ENCODE measurements at regions not wholly inside any gene's neighbourhood (a gene's known extent, or its start where the extent isn't known, plus 50 kb on each side); places are given as distances from the start of the nearest gene placed in this dataset.
A peak's percentile ranks its signal among the peaks of the same experiment; 100 is the strongest.

DNA sequence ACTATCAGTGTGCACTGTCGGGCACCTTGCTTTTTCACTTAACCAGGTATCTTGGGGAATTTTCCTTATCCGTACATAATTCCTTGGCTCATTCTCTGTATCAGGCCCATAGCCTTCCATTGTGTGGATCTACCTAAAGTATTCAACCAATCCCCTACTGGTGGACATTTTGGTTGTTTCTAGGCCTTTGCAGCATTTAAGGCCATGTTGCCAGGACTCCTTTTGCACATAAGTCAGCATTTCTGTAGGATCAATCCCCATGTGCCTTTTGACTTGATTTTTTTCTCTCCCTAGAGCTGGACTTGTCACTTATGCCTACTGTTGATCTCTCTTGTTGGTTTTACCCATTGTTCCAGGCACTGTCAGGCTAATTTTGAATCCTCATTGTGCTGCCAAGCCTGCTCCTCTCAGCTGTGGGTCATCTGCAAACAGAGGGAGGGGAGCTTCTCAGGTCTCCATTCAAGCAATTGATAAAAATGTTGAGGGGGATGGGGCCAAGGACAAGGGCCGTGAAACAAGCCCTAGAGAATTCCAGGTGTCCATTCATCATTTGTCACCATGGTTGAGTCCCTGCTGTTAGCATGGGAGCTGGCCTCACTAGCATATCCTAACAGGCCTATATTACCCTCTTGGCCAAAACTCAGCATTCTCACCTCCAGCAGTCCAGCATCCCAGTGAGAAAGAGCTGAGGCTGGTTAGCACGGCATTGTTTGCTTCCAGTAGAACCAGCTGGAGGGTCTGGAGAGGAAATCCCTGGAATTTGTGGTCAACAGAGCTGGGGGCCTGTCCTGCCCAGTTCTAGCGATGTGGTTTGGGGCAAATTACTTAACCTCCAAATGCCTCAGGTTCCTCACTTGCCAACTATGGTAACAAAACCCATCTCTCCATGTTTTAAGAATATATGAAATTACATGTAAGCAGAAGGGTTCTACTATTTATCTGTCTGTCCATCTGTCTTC lies 178.4 kb downstream of the MRPL14 start:
- DNase-seq (ENCODE audit: low read depth): peak; percentile 32

- no peak for DNase-seq (ENCODE audit: low read depth)
Measured at GRCh38 chr6:43947860-43948259, 177.8 kb downstream of the VEGFA start.

GRCh38 chr6:43946641-43947363 lies 176.8 kb downstream of the VEGFA start:
- no peak for DNase-seq (ENCODE audit: low read depth)

DNA sequence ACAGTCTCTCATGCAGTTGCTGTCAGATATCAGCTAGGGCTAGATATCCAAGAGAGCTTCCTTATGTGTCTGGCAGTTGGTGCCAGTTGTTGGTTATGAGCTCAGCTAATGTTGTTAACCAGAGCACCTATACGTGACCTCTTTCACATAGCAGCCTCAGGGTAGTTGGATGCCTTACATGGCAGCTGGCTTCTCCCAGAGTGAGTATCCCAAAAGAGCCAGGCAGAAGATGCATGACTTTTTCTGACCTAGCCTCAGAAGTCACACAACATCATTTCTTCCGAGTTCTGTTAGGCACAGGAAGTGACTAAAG lies 175.7 kb downstream of the VEGFA start:
- peak; percentile 49 for DNase-seq (ENCODE audit: low read depth)

GRCh38 chr6:43944908-43945767 lies 175.1 kb downstream of the VEGFA start:
- peak; percentile 53 for DNase-seq (ENCODE audit: low read depth)

DNA sequence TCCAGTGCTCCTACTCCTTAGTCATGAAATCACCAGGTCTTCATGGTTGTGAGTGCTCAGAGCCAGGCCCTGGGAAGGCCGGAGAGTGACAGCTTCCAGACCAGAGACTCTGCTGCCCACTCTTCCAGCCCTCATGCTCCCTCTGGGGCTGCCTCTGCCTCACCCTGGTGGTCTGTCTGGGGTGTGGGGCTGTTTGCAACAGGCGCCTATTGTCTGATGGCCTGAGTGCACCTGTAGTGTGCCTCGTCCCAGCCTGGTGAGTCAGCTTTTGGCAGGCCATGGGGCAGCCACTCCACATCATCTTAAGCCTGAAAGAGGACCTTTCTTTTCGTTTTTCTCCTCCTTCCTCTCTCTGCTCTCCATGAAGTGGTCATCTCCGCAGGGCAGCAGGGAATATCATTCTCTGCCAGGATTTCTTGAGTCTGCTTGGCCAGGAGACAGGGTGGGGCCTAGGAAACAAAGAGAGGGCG lies 173.8 kb downstream of the VEGFA start:
- DNase-seq (ENCODE audit: low read depth): no peak

DNA sequence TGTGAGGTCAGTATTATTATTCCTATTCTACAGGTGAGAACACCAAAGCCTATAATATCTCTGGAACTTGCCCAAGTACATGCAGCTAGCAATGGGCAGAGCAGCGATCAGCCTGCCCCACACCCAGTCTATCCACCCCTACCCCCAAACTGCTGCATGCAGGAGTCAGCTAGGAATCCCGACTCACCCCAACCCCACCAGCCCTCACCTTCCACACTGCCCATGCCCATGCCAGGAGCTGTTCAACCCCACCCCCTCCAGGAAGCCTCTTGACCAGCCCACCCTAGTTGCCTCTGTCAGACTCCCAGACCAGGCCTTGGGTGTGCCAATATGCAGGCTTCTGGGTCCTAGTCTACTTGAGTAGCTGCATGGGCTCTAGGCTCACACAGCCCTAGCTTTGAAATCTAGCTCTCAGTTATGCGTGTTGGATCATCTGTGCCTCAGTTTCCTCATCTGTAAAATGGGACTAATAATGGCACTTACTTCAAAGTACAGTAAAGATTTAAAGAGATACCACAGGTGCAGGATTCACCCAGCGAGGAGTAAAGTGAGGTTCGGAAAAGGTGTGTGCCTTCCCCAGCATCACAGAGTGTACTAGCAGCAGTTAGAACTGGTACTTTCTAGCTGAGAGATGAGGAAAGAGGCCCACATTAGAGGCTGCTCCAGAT lies 173.2 kb downstream of the VEGFA start:
- no peak for DNase-seq (ENCODE audit: low read depth)

DNA sequence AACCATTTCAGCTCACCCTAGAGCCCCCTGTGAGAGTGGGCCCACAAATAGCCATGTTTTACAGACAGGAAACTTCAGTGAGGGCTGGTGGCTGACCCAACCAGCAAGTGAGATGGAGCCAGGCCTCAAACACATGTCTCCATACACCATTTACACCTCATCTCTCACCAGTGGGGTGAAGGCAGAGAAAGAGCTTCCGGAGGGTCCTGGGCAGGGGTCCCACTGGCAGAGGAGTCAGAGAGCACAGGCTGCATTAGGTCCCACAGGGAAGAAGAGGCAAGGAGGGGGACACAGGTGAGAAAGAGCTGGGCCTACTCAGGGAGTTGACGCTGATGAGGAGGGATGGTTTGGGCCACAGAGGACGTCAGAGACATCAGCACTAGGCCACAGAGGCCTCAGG lies 172.6 kb downstream of the VEGFA start:
- no peak for DNase-seq (ENCODE audit: low read depth)

- DNase-seq (ENCODE audit: low read depth): no peak
Measured at GRCh38 chr6:43942011-43942442, 172.0 kb downstream of the VEGFA start.

- DNase-seq (ENCODE audit: low read depth): no peak
Measured at GRCh38 chr6:43941174-43941573, 171.2 kb downstream of the VEGFA start.

GRCh38 chr6:43940393-43941087 lies 170.5 kb downstream of the VEGFA start:
- no peak for DNase-seq (ENCODE audit: low read depth)

DNA sequence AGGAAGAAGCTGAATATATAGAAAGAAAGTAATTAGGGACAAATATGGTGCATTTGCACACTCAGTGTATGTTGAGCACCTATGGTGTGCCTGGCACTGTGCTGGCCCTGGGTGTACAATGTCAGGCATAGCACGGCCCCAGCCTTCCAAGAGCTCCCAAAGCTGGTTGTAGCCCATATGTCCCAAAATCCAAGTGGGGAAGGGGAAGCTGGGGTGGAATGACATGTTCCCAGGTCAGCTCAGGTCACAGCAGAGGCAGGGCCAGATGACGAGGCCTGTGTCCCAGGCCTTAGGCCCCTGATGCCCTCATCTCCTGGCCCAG lies 170.0 kb downstream of the VEGFA start:
- DNase-seq (ENCODE audit: low read depth): no peak

- DNase-seq (ENCODE audit: low read depth): no peak
Measured at GRCh38 chr6:43939281-43940070, 169.5 kb downstream of the VEGFA start.

- no peak for DNase-seq (ENCODE audit: low read depth)
Measured at GRCh38 chr6:43938178-43939105, 168.4 kb downstream of the VEGFA start.

DNA sequence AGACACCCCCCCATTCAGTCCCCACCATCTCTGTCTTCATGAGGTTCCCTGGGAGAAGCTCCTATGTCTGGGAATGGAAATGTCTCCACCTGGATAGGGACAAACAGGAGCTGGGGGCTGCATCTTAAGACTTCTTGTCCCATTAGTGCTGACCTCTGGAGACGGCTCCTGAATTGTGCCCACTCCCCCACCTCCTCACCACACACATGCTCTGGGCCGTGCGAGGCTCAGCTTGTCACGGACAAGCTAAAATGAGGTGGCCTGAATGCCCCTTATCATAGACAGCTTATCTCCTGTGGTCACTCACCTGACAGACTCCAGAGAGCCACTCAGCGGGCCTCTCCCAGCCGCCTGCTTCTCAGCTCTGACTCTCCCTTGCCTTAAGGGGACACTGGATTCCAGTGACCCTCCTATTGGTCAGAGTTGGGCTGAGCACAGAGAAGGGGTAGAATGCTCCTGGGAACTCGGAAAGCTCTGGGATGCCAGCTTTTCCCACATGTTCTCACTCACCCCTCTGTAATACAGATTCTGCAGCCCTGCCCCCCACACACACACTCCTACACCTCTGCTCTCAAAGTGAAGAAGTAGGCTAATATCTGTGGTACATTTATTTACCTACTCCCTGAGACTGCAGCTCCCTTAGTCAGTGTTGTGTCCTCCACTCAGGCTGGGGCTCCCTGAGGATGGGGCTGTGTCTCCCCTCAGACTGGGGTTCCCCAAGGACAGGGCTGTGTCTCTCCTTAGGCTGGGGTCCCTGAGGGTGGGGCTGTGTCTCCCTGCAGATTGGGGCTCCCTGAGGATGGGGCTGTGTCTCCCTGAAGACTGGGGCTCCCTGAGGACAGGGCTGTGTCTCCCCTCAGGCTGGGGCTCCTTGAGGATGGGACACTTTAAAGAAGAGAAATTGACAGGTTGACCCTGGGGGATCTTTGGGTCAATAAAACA lies 167.5 kb downstream of the VEGFA start:
- no peak for DNase-seq (ENCODE audit: low read depth)

DNA sequence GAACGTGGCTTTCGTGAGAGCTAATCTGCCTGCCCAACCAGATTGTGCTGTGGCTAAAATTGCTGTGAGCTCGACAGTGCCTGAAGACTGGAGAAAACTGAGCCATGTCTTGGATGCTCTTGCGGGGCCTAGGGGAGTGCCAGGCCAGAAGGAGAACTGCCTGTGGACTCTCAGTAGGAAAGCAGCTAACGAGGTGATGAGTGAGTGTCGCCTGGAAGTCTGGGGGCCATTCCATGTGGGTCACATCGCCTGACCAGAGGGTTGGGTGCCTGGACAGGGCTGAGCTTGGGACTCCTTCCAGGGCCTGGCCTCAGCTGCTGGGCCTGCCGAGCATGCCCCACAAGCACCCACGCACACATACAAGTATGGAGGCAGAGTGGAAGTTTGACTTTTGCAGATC lies 166.5 kb downstream of the VEGFA start:
- no peak for DNase-seq (ENCODE audit: low read depth)

DNA sequence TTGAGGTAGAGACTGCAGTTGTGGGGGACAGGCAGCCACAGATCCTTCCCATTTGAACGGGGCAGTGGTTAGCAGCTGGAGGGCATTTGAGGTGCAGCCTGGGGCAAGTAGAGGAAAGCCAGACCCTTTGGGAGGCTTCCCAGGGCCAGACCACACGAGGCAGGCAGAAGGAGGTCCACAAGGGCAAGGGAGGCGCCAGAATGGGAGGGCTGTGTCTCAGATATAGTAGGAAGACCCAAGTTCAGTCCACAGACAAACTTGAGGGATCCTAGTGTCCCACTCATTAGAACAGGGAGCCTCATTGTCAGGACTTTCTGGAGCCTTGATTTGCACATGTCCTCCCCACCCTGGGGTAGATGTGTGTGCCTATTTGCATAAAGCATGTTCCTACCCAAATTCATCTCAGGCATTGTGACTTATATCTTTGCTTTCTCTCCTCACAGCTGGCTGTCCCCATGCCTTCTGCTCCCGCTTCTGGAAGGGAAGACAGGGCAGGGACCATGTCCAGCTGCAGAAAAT lies 166.0 kb downstream of the VEGFA start:
- no peak for DNase-seq (ENCODE audit: low read depth)
